ENCODE measurements at regions not wholly inside any gene's neighbourhood (a gene's known extent, or its start where the extent isn't known, plus 50 kb on each side); places are given as distances from the start of the nearest gene placed in this dataset.

GRCh38 chrX:139293991-139294390 is 236.5 kb upstream of the F9 start:
- TF ChIP-seq TAF1 (IDR thresholded peaks at IDR 0.05; ENCODE audit: low read depth) (no peak), ZBTB7A (IDR thresholded peaks at IDR 0.05; ENCODE audit: low read depth) (no peak), TEAD4 (IDR thresholded peaks at IDR 0.05) (no peak), MAX (IDR thresholded peaks at IDR 0.05) (no peak), EGR1 (IDR thresholded peaks at IDR 0.05) (no peak), FOXM1 (IDR thresholded peaks at IDR 0.05; ENCODE audit: borderline replicate concordance, low read depth) (no peak), YY1 (IDR thresholded peaks at IDR 0.05; ENCODE audit: low read depth) (no peak), CEBPB (IDR thresholded peaks at IDR 0.05) (no peak), CREB1 (IDR thresholded peaks at IDR 0.05; ENCODE audit: low read depth) (no peak), EP300 (IDR thresholded peaks at IDR 0.05; ENCODE audit: borderline replicate concordance) (no peak), TCF12 (IDR thresholded peaks at IDR 0.05; ENCODE audit: low read depth) (no peak), NFIC (IDR thresholded peaks at IDR 0.05) (no peak)

DNA sequence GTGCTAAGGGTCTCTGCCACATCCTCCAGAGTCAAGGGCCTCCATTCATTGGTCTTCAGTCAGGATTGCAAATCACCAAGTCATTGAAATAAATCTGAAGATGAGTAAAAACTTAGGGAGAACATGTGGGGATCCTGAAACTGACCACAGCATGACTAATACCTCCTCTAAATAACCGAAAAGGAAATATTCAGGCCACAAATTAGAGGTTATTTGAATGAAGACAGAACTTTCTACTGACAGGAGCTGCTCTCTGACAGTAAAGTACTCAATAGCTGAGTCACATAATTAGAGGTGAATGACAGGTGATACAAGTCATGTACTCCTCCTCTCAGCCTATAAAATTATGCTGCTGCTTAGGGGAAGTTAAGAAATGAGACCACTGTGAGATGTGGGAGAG is 240.2 kb upstream of the F9 start:
- no peak for TF ChIP-seq MAX (IDR thresholded peaks at IDR 0.05)
- no peak for TF ChIP-seq TCF12 (IDR thresholded peaks at IDR 0.05; ENCODE audit: low read depth)
- TF ChIP-seq ZBTB7A (IDR thresholded peaks at IDR 0.05; ENCODE audit: low read depth), result no peak
- no peak for TF ChIP-seq NFIC (IDR thresholded peaks at IDR 0.05)
- no peak for TF ChIP-seq YY1 (IDR thresholded peaks at IDR 0.05; ENCODE audit: low read depth)
- no peak for TF ChIP-seq EGR1 (IDR thresholded peaks at IDR 0.05)
- TF ChIP-seq CEBPB (IDR thresholded peaks at IDR 0.05), result no peak
- no peak for TF ChIP-seq TAF1 (IDR thresholded peaks at IDR 0.05; ENCODE audit: low read depth)
- TF ChIP-seq EP300 (IDR thresholded peaks at IDR 0.05; ENCODE audit: borderline replicate concordance), result no peak

- no peak for TF ChIP-seq RAD21 (IDR thresholded peaks at IDR 0.05; ENCODE audit: low read depth)
- no peak for TF ChIP-seq USF1 (IDR thresholded peaks at IDR 0.05)
- TF ChIP-seq TAF1 (IDR thresholded peaks at IDR 0.05; ENCODE audit: low read depth), result no peak
- no peak for TF ChIP-seq EGR1 (IDR thresholded peaks at IDR 0.05)
- TF ChIP-seq CREB1 (IDR thresholded peaks at IDR 0.05; ENCODE audit: low read depth), result no peak
- TF ChIP-seq ZBTB7A (IDR thresholded peaks at IDR 0.05; ENCODE audit: low read depth), result no peak
- no peak for TF ChIP-seq FOXM1 (IDR thresholded peaks at IDR 0.05; ENCODE audit: borderline replicate concordance, low read depth)
- no peak for TF ChIP-seq MAX (IDR thresholded peaks at IDR 0.05)
- TF ChIP-seq YY1 (IDR thresholded peaks at IDR 0.05; ENCODE audit: low read depth), result no peak
- no peak for TF ChIP-seq TEAD4 (IDR thresholded peaks at IDR 0.05)
- TF ChIP-seq, protein P1, sequence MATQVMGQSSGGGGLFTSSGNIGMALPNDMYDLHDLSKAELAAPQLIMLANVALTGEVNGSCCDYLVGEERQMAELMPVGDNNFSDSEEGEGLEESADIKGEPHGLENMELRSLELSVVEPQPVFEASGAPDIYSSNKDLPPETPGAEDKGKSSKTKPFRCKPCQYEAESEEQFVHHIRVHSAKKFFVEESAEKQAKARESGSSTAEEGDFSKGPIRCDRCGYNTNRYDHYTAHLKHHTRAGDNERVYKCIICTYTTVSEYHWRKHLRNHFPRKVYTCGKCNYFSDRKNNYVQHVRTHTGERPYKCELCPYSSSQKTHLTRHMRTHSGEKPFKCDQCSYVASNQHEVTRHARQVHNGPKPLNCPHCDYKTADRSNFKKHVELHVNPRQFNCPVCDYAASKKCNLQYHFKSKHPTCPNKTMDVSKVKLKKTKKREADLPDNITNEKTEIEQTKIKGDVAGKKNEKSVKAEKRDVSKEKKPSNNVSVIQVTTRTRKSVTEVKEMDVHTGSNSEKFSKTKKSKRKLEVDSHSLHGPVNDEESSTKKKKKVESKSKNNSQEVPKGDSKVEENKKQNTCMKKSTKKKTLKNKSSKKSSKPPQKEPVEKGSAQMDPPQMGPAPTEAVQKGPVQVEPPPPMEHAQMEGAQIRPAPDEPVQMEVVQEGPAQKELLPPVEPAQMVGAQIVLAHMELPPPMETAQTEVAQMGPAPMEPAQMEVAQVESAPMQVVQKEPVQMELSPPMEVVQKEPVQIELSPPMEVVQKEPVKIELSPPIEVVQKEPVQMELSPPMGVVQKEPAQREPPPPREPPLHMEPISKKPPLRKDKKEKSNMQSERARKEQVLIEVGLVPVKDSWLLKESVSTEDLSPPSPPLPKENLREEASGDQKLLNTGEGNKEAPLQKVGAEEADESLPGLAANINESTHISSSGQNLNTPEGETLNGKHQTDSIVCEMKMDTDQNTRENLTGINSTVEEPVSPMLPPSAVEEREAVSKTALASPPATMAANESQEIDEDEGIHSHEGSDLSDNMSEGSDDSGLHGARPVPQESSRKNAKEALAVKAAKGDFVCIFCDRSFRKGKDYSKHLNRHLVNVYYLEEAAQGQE (IDR thresholded peaks at IDR 0.05; ENCODE audit: low read depth), result no peak
- no peak for TF ChIP-seq EP300 (IDR thresholded peaks at IDR 0.05; ENCODE audit: borderline replicate concordance)
- TF ChIP-seq TCF12 (IDR thresholded peaks at IDR 0.05; ENCODE audit: low read depth), result no peak
- TF ChIP-seq CEBPB (IDR thresholded peaks at IDR 0.05), result no peak
These were observed 243.2 kb upstream of the F9 start for GRCh38 chrX:139287155-139287924.

DNA sequence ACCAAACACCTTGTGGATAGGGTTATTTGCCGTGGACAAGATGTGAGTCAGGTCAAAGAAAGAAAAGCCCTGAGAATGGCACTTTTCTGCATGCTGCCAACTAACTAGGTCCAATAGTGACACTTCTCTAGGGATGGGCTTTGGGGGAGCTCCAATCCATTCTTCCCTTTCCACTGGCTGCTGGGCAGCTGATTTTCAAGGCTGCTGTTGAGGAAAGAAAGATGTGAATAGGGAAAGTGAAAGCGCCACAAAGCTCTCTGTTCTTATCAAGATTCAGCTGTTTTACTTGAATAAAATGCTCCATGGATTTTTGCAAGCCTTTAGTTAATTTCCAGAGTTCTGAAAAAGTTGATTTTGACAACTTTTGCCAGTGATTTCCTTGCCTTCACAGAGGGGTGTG is 244.2 kb upstream of the F9 start:
- no peak for TF ChIP-seq USF1 (IDR thresholded peaks at IDR 0.05)
- no peak for TF ChIP-seq CEBPB (IDR thresholded peaks at IDR 0.05)
- no peak for TF ChIP-seq TEAD4 (IDR thresholded peaks at IDR 0.05)
- TF ChIP-seq, protein P1 (IDR thresholded peaks at IDR 0.05; ENCODE audit: low read depth), result no peak
- TF ChIP-seq ZBTB7A (IDR thresholded peaks at IDR 0.05; ENCODE audit: low read depth), result no peak
- TF ChIP-seq FOXM1 (IDR thresholded peaks at IDR 0.05; ENCODE audit: borderline replicate concordance, low read depth), result no peak
- no peak for TF ChIP-seq NFIC (IDR thresholded peaks at IDR 0.05)
- no peak for TF ChIP-seq TAF1 (IDR thresholded peaks at IDR 0.05; ENCODE audit: low read depth)
- TF ChIP-seq RAD21 (IDR thresholded peaks at IDR 0.05; ENCODE audit: low read depth), result no peak
- no peak for TF ChIP-seq YY1 (IDR thresholded peaks at IDR 0.05; ENCODE audit: low read depth)

- TF ChIP-seq TEAD4 (IDR thresholded peaks at IDR 0.05) (no peak), RAD21 (IDR thresholded peaks at IDR 0.05; ENCODE audit: low read depth) (no peak), USF1 (IDR thresholded peaks at IDR 0.05) (no peak), EGR1 (IDR thresholded peaks at IDR 0.05) (no peak), TCF12 (IDR thresholded peaks at IDR 0.05; ENCODE audit: low read depth) (no peak), EP300 (IDR thresholded peaks at IDR 0.05; ENCODE audit: borderline replicate concordance) (no peak), TAF1 (IDR thresholded peaks at IDR 0.05; ENCODE audit: low read depth) (no peak), FOXM1 (IDR thresholded peaks at IDR 0.05; ENCODE audit: borderline replicate concordance, low read depth) (no peak), ZBTB7A (IDR thresholded peaks at IDR 0.05; ENCODE audit: low read depth) (no peak)
- TF ChIP-seq, protein P1 (IDR thresholded peaks at IDR 0.05; ENCODE audit: low read depth), result no peak
These were observed 262.7 kb upstream of the F9 start for GRCh38 chrX:139267851-139268250.
